Stimulated activated CD4-positive, alpha-beta T cell treated with anti-CD3 and anti-CD28 coated beads, TNF-alpha, amount 100 ng/mL, for 24 hours (primary cell): ENCODE measurements at regions not wholly inside any gene's neighbourhood (a gene's known extent, or its start where the extent isn't known, plus 50 kb on each side); places are given as distances from the start of the nearest gene placed in this dataset.
"Not testable (repeated sequence)": the region's sequence is repeated elsewhere in the genome, so short reads cannot be mapped to it uniquely, and the experiment has no call there.

Experiments used
- DNase-seq, 3 experiments: peaks; one replicate each; pipeline ENCODE4 v3.0.0-alpha.2; 2020; ENCODE audit warnings: low read depth in 3 of 3

DNA sequence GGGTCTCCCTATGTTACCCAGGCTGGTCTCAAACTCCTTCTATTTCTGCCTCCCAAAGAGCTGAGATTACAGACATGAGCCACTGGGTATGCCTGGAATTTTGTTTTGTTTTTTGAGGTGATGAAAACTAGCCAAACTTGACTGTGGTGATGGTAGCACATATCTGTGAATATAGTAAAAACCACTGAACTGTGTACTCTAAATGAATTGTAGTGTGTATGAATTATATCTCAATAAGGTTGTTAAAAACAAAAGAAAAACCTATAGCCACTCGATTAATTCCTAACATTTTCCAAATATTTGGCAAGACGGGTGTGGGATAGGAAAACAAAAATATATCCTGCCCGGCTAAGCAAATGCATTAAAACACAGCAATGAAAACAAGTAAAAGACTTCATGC is 1302.3 kb upstream of the CHAC2 start:
- DNase-seq: no peak

- DNase-seq: no peak
These were observed 1304.1 kb upstream of the CHAC2 start for GRCh38 chr2:52463457-52463856.

GRCh38 chr2:52456561-52457377 is 1310.8 kb upstream of the CHAC2 start:
- DNase-seq: no peak

DNA sequence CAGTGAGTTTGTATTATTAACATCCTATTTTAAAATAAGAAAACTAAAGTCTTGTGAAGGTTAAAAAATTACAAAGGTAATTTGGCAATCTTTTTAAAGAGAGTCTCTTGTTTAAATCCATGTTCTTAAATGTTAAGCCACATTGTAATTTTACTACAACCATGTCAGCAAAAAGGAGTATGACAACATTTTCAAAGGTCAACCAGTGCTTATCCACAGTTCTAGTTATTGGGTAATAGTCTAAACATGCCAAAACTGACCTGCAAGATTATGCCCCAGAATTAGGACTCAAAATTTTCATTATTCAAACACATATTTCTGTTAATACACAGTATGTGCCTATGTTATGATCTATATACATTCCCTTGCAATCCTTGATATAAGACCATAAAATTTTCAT is 1312.6 kb upstream of the CHAC2 start:
- DNase-seq: no peak

DNA sequence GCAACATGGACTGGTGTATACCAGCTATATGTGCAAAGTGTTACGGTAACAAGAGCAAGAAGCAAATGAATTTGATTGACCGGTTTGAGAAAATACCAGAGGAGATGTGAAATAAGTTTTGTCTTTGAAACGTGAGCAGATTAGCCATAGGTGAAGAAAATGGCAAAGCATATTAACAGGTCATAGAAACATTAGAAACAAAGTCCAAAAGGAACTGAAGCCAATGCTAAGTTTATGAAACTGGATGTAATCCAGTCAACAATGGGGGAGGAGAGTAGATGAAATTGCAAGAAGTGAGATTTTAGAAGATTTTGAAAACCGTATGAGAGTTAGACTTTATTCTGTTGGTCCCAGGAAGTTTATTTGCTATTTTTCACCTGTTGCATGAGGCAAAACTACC is 1315.4 kb upstream of the CHAC2 start:
- DNase-seq: no peak

- DNase-seq: no peak
These were observed 1321.9 kb upstream of the CHAC2 start for GRCh38 chr2:52445686-52446085.

- DNase-seq: no peak
These were observed 1336.2 kb upstream of the CHAC2 start for GRCh38 chr2:52431352-52431760.

- DNase-seq: no peak
These were observed 1337.9 kb upstream of the CHAC2 start for GRCh38 chr2:52429740-52430139.

DNA sequence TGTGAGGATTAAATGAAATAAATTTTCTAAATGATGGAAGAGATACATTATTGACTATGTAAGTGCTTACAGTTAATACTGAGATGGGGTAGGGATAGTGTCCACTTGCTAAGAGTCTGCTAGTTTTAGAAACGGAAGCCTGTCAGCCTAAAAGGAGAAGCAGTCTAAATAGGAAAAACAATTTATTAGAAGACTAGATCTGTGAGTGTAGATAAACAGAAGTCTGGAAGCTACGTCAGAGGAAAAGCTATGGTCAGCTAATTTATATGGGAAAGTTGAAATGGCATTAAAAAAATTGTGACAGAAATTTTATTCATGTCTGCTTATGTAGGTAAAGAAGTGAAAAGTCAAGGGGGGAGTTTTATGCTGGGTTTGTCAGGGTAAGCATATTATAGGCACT is 1338.4 kb upstream of the CHAC2 start:
- DNase-seq: no peak

DNA sequence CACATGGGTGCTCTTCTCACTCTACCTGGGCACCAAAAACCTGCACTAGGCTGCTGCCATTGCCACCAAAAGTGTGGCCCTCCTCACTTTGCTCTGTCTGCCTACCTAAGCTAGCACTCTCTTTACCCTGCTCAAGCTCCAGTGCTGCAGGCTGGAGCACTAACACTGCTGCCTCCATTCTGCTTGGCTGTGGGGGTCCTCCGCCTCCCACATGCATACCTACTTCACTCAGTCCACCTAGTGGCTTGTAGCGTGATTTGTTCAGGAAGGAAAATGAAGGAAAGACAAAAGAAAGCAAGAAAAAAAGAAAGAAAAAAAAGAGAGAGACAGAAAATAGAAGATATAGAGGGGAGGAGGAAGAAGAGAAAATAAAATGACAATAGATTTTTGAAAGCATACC is 1339.4 kb upstream of the CHAC2 start:
- no peak for DNase-seq

DNA sequence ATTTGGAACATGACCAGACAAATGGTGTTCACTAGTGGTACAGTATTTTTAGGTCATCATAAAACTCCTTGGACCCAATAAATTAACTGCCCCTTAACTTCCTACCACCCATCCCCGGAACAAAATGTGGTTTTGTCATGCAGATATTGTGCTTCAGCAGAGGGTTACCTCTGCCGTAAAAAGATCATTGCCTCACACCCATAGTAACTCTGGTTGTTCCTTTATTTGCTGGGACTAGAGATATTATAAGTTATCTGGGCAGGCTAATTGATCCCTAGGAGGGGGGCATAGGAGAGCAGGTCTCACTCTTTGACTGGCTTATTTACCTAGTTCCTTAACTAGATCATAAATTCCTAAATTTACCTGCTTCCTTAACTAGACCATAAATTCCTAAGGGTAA is 1343.9 kb upstream of the CHAC2 start:
- no peak for DNase-seq

DNA sequence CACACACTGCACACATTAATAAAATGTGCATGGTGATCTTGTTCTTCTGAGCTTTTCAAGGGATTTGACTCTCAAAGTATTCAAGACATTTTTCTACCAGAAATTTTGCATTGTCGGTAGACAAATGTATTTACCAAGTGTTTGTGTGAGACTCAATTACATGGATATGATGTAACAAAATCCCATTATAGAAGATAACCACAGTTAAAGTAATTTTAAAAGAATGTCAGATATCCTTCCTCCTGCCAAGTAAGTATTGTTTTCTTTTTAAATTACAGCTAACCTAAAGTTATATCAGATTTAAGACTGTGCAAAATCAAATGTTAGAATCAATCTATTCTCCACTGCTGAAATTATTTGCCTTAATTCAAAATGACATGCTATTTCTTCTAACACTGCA is 1344.5 kb upstream of the CHAC2 start:
- no peak for DNase-seq

- no peak for DNase-seq
These were observed 1351.3 kb upstream of the CHAC2 start for GRCh38 chr2:52416340-52416739.

DNA sequence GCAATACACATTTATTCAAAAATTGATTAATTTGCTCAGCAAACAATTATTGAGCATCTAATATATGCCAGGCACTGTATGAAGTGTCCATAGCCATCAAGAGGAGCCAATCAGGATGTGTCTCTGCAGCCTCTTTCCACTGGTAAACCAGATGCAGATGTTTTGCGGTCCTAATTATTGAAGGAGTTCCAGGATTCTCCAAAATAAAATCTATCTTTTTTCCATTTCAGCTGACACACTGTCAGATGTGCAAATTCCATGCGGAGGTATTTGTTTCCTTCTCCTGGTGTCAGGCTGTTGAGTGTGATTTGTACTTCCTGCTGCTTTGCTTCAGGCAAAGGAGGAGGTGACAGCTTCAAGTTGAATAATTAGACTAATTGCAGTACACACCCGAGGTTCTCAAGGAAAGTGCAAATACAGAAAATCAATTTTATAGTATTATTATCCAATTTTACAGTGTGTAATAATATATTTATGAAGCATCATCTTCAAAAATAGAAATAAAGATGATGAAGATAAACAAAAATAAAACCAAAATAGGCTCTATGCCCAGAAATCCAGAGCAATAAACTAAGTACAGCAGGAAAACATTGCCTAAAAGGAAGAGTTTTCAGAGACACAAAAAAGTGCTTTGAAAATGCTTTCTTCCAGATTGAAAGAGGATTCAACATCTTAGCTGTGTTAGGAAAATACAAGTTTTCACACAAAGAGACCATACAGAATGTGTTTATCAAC is 1352.9 kb upstream of the CHAC2 start:
- no peak for DNase-seq

DNA sequence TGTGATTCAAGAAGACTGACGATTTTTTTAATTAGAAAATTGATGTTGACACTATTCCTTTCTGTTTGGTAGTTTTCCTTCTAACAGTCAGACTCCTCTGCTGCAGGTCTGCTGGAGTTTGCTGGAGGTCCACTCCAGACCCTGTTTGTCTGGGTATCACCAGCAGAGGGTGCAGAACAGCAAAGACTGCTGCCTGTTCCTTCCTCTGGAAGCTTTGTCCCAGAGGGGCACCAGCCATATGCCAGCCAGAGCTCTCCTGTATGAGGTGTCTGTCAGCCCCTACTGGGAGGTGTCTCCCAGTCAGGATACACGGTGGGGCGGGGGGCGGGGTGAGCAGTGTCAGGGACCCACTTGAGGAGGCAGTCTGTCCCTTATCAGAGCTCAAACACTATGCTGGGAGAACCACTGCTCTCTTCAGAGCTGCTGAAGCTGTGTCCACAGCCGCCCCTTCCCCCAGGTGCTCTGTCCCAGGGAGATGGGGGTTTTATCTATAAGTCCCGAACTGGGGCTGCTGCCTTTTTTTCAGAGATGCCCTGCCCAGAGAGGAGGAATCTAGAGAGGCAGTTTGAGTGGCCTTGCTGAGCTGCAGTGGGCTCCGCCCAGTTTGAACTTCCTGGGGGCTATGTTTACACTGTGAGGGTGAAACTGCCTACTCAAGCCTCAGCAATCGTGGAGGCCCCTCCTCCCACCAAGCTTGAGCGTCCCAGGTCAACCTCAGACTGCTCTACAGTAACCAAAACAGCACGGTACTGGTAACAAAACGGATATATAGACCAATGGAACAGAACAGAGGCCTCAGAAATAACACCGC is 1358.1 kb upstream of the CHAC2 start:
- DNase-seq: not testable (repeated sequence)

DNA sequence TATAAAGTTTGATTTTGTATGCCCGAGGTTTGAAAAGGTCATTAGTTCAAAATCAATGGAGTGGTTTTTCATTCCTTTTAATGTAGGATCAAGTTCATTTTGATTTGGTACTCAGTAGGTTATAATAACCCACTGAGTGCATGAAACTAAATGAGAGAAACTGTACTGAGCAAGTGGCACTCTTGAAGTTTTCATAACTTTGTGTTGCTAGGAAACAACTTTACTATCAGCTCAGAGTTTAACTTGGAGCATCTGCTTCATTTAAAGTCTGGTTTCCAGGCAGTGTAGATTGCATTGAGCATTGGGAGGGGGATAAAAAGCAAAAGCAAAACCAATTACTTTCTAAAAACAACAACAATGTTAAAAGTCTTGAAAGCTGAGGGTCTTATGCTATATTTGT is 1361.6 kb upstream of the CHAC2 start:
- no peak for DNase-seq

DNA sequence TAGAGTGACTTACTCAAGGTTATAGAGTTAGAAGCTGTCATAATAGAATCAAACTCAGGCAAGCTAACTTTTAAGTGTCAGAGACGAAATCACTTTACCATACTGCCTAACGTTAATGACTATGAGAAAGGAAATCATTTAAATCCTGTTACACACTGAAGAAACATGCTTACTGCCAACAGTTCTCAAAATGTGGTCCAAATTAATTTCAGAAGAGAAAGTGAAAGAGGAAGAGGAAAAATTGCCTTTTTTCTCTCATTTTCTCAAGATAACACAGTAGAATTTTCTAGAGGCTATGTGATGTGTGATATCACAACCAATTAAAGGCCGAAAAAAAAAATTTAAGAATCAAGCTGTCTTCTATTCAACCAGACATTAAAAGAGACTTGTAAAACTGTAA is 1362.7 kb upstream of the CHAC2 start:
- no peak for DNase-seq

GRCh38 chr2:52404046-52404445 is 1363.6 kb upstream of the CHAC2 start:
- DNase-seq: no peak

DNA sequence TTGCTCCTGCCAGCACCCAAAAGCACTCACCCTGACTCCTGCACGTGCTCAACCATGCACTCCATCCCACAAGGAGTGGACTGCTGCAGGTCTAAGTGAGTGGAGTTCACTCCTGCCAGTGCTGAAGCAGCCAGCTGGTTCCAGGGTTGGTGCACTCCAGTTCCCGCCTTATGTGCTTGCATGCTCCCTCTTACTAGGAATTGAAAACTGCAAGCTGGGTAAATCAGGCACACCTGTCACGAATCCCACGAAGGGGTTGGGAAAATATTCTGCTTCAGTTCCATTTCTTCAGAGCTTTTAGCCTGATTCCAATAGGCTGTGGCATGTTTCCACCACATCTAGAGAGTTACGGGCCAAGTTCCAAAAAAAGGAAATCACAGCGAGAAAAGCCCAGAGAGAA is 1365.5 kb upstream of the CHAC2 start:
- no peak for DNase-seq

DNA sequence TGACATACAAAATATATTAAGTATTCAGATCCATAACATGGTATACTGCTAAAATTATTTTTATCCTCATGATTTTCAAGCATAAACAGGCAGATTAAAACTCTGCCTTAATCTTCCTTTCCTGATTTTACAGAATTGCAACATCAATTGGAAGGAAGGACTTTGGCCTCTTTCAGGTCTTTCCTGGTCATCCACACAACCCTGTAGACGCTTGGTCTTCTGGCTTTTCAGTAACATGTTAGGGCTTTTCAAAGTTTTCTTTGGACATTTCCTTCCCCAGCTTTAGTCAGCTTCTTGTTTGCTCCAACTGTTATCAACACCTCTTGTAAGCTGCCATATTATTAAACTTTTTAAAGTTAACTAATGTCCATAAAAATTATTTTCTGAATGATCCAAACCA is 1364.9 kb upstream of the NRXN1 start:
- no peak for DNase-seq

GRCh38 chr2:52395912-52396311 is 1364.0 kb upstream of the NRXN1 start:
- no peak for DNase-seq

- DNase-seq: no peak
These were observed 1359.7 kb upstream of the NRXN1 start for GRCh38 chr2:52391621-52392020.

DNA sequence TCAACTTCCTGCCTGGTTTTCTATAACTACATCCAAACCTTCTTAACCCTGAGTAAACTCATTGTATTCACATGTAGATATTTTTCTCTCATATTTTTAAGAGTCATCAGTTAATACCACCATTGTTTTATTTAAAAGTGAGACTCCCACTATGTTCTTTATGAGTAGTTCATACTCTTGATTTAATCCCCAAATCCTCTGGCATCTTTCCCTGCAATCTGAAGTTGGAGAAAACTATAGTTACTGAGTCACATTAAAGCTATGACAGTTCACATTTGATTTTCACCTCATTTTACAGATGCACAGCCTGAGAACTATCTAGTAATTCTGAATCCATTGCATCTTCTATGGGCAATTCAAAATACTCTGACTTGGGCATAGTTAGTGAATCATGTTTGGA is 1358.7 kb upstream of the NRXN1 start:
- DNase-seq: no peak
